MCF 10A (cell line): ENCODE measurements at regions not wholly inside any gene's neighbourhood (a gene's known extent, or its start where the extent isn't known, plus 50 kb on each side); places are given as distances from the start of the nearest gene placed in this dataset.

Experiments
- BruUV-seq: library from RNA; stranded (reverse); fragments of 400-500 nt; replicated peaks from 2 replicates; lab custom pipeline; 2021; lab: Mats Ljungman, UMichigan
- CTCF ChIA-PET: fragments of 300-600 bp; sonication (Branson Sonifier 250); formaldehyde crosslinking; extraction: SDS; loops from one replicate; lab custom pipeline; 2021; ENCODE audit warnings: antibody characterized with exemption, inconsistent platforms; lab: Yijun Ruan, JAX
- POLR2A ChIA-PET: fragments of 300-600, 350-650 bp; sonication (Branson Sonifier 250); formaldehyde crosslinking; extraction: SDS; loops from one replicate; lab custom pipeline; 2020; ENCODE audit warnings: antibody characterized with exemption, inconsistent platforms; lab: Yijun Ruan, JAX
- DNase-seq: peaks from one replicate; pipeline ENCODE4 v3.0.0-alpha.2; 2018; ENCODE audit not compliant: unreplicated experiment
- H3K27ac Mint-ChIP-seq: one replicate; pipeline ENCODE4 v1.8.0; 2022; ENCODE audit warnings: mild to moderate bottlenecking, low read depth, mixed read lengths; ENCODE audit not compliant: unreplicated experiment
- H3K27me3 Mint-ChIP-seq: one replicate; pipeline ENCODE4 v1.8.0; 2022; ENCODE audit warnings: mixed read lengths; ENCODE audit not compliant: insufficient read depth, unreplicated experiment
- H3K36me3 Mint-ChIP-seq: one replicate; pipeline ENCODE4 v1.8.0; 2022; ENCODE audit warnings: mild to moderate bottlenecking, moderate library complexity, mixed read lengths; ENCODE audit not compliant: insufficient read depth, unreplicated experiment
- H3K4me1 Mint-ChIP-seq: one replicate; pipeline ENCODE4 v1.8.0; 2022; ENCODE audit warnings: mixed read lengths; ENCODE audit not compliant: insufficient read depth, unreplicated experiment
- H3K4me3 Mint-ChIP-seq: one replicate; pipeline ENCODE4 v1.8.0; 2022; ENCODE audit warnings: mild to moderate bottlenecking, moderate library complexity, mixed read lengths; ENCODE audit not compliant: unreplicated experiment
- H3K9me3 Mint-ChIP-seq: one replicate; pipeline ENCODE4 v1.8.0; 2022; ENCODE audit warnings: mixed read lengths; ENCODE audit not compliant: unreplicated experiment
- intact Hi-C: fragments of 100-400 bp; cut with micrococcal nuclease; formaldehyde crosslinking; loops from 2 replicates; pipeline ENCODE4 v1.14.1; 2022
- TF ChIP-seq, protein P1 (sequence below): fragments of 200-600 bp; IDR thresholded peaks from one replicate; pipeline ENCODE4 v1.8.0; 2022; ENCODE audit warnings: antibody characterized with exemption, mild to moderate bottlenecking; ENCODE audit not compliant: unreplicated experiment

DNA sequence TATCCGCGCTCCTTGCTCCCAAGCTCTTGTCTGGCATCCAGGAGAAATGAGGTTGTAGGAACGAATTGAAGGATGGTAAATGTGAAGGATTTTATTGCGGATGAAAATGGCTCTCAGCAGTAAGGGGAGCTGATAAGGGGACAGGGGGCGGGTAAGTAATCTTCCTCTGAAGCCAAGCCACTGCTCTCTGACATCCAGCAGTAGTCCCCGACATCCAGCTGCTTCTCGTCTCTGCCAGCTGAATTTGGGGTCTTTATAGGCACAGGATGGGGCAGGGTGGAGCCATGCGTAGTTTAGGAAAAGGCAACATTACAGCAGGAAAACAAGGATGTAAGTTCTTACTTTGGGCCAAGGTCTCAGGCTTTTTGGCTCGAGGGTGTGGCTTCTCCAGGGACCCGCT lies 1370.1 kb upstream of the RAG2 start:
- Mint-ChIP-seq H3K4me1 (peaks cover 7% of the 10 kb centered on the region), H3K9me3 (peaks cover 8% of the 10 kb centered on the region), H3K27ac (no peak overlapping the region), H3K27me3 (no peaks in the 10 kb centered on the region), H3K4me3 (no peak overlapping the region), H3K36me3 (no peaks in the 10 kb centered on the region)
- BruUV-seq: no TSS peak
- no peak for DNase-seq
- ChIA-PET CTCF (interaction anchor here (0.8 kb wide), 1 partner anchor 15 kb away, joined by 3 read pairs; no protein-coding TSS in a partner anchor), POLR2A (no interaction called here)
- intact Hi-C loops: no loop called here
- TF ChIP-seq, protein P1, sequence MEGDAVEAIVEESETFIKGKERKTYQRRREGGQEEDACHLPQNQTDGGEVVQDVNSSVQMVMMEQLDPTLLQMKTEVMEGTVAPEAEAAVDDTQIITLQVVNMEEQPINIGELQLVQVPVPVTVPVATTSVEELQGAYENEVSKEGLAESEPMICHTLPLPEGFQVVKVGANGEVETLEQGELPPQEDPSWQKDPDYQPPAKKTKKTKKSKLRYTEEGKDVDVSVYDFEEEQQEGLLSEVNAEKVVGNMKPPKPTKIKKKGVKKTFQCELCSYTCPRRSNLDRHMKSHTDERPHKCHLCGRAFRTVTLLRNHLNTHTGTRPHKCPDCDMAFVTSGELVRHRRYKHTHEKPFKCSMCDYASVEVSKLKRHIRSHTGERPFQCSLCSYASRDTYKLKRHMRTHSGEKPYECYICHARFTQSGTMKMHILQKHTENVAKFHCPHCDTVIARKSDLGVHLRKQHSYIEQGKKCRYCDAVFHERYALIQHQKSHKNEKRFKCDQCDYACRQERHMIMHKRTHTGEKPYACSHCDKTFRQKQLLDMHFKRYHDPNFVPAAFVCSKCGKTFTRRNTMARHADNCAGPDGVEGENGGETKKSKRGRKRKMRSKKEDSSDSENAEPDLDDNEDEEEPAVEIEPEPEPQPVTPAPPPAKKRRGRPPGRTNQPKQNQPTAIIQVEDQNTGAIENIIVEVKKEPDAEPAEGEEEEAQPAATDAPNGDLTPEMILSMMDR: no peak

DNA sequence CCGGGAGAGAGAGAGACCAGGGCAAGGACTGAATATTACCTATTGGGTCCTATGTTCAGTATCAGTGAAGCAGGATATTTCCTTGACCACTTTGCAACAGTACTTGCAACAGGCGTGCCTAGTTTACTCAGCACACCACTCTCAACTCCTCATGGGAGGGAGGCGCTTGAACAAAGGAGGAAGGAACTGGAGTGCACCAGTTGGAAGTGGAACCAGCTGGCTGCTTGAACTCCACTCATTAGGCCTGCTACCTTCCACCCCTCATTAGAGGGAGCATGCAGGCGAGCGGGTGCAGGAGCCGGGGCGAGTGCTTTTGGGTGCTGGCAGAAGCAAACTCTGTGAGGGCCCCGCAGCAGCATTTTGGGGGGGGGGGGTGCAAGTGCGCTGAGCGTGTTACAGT lies 1369.6 kb upstream of the RAG2 start:
- ChIA-PET CTCF (interaction anchor here (0.6 to 0.8 kb wide), 3 partner anchors 16 to 226 kb away, joined by 3 read pairs; no protein-coding TSS in a partner anchor), POLR2A (no interaction called here)
- DNase-seq: no peak
- Mint-ChIP-seq H3K27me3 (no peaks in the 10 kb centered on the region), H3K27ac (no peak overlapping the region), H3K4me3 (no peak overlapping the region), H3K9me3 (peaks cover 8% of the 10 kb centered on the region), H3K36me3 (no peaks in the 10 kb centered on the region), H3K4me1 (peaks cover 2% of the 10 kb centered on the region)
- no TSS peak for BruUV-seq
- TF ChIP-seq, protein P1: no peak
- intact Hi-C loops: no loop called here

DNA sequence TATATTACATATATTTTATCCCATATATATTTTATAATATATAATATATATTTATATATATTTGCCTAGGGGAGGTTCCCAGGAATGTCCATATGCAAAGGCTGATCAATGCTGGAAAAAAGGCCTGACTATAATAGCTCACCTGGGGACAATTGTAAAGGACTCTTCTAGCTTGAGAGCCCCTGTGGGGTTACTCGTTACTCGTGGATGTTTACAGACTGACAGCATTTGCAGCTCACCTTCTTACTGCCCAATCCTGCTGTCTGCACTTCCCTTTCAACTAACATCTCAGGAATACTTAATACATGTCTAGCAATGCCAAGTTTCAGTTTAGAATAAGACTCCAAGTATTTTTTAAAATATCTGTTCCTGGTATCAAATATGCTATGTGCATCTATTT lies 1365.4 kb upstream of the RAG2 start:
- Mint-ChIP-seq H3K36me3 (no peaks in the 10 kb centered on the region), H3K27ac (no peak overlapping the region), H3K9me3 (peaks cover 8% of the 10 kb centered on the region), H3K4me3 (no peak overlapping the region), H3K27me3 (no peaks in the 10 kb centered on the region), H3K4me1 (no peaks in the 10 kb centered on the region)
- no TSS peak for BruUV-seq
- TF ChIP-seq, protein P1: no peak
- ChIA-PET POLR2A (no interaction called here), CTCF (no interaction called here)
- intact Hi-C loops: no loop called here
- no peak for DNase-seq

DNA sequence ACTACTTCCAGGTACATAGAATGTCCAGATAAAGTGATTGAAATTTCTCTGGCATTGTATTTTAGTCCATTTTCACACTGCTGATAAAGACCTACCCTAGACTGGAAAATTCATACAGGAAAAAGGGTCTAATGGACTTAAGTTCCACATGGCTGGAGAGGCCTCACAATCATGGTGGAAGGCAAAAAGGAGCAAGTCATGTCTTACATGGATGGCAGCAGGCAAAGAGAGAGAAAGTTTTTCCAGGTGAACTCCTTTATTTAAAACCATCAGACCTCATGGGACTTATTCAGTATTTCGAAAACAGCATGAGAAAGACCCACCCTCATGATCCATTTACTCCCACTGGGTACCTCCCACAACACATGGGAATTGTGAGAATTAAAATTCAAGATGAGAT lies 1359.7 kb upstream of the RAG2 start:
- H3K4me3 Mint-ChIP-seq: no peak overlapping the region
- peaks cover 8% of the 10 kb centered on the region for H3K9me3 Mint-ChIP-seq
- H3K27me3 Mint-ChIP-seq: no peaks in the 10 kb centered on the region
- intact Hi-C loops: no loop called here
- BruUV-seq: no TSS peak
- TF ChIP-seq, protein P1: no peak
- no peak overlapping the region for H3K27ac Mint-ChIP-seq
- CTCF ChIA-PET: no interaction called here
- no peaks in the 10 kb centered on the region for H3K36me3 Mint-ChIP-seq
- no peaks in the 10 kb centered on the region for H3K4me1 Mint-ChIP-seq
- no peak for DNase-seq
- POLR2A ChIA-PET: no interaction called here
